Endothelial cell of umbilical vein (primary cell): ENCODE measurements at regions not wholly inside any gene's neighbourhood (a gene's known extent, or its start where the extent isn't known, plus 50 kb on each side); places are given as distances from the start of the nearest gene placed in this dataset.

Source experiments
- BruUV-seq: library from RNA; stranded (reverse); fragments of 400-500 nt; replicated peaks from 2 replicates; lab custom pipeline; 2021; lab: Mats Ljungman, UMichigan
- CTCF ChIA-PET: fragments of 300-600, 350-600 bp; sonication (Branson Sonifier 250); formaldehyde crosslinking; loops from one replicate; lab custom pipeline; 2021; ENCODE audit warnings: antibody characterized with exemption, inconsistent platforms; lab: Charles Lee
- POLR2A ChIA-PET: fragments of 300-600, 350-600 bp; sonication (Branson Sonifier 250); formaldehyde crosslinking; loops from one replicate; lab custom pipeline; 2021; ENCODE audit warnings: antibody characterized with exemption, inconsistent platforms; lab: Charles Lee
- DNase-seq: peaks from one replicate; pipeline ENCODE4 v3.0.0-alpha.2; 2011; ENCODE audit warnings: low read depth, low spot score
- FAIRE-seq: peaks from 2 replicates; lab custom pipeline; 2011; peaks lifted over from hg19 to GRCh38; lab: Jason Lieb, UNC
- H2AFZ ChIP-seq: 2 replicates; pipeline ENCODE4 v1.6.0; 2012; ENCODE audit warnings: low read depth, low read length, control low read depth, inconsistent platforms
- H3K27ac ChIP-seq: 2 replicates; pipeline ENCODE4 v1.5.1; 2011; ENCODE audit warnings: low read depth, mild to moderate bottlenecking, control low read depth, low read length, moderate library complexity; ENCODE audit not compliant: insufficient read depth
- H3K27me3 ChIP-seq, 2 experiments: 2 replicates each; pipeline versions ENCODE4 v1.6.0 to v1.6.1; 2011; ENCODE audit warnings: low read length in 2 of 2, mixed read lengths in 1 of 2; ENCODE audit not compliant: control insufficient read depth in 2 of 2, insufficient read depth in 2 of 2
- H3K36me3 ChIP-seq, 2 experiments: 2 replicates in 1 of 2; 3 replicates in 1 of 2; pipeline ENCODE4 v1.5.1; 2011; ENCODE audit warnings: low read length in 2 of 2, mild to moderate bottlenecking in 1 of 2, moderate library complexity in 1 of 2; ENCODE audit not compliant: control insufficient read depth in 2 of 2, insufficient read depth in 2 of 2; ENCODE audit errors: extremely low read depth in 1 of 2
- H3K4me1 ChIP-seq: 3 replicates; pipeline ENCODE4 v1.5.1; 2011; ENCODE audit warnings: mild to moderate bottlenecking, low read length; ENCODE audit not compliant: control insufficient read depth, insufficient read depth; ENCODE audit errors: extremely low read depth
- H3K4me2 ChIP-seq: 2 replicates; pipeline ENCODE4 v1.6.1; 2011; ENCODE audit warnings: low read length, control low read depth, mixed read lengths; ENCODE audit not compliant: insufficient read depth
- H3K4me3 ChIP-seq, 3 experiments: fragments of 200-600 bp in 1 of 3; sonication (generic), shearing (Covaris generic) in 1 of 3; replicated peaks in 1 of 3; 2 replicates each; pipeline ENCODE4 v1.5.1; 2011 to 2016; ENCODE audit warnings: control low read depth in 3 of 3, low read length in 3 of 3, mild to moderate bottlenecking in 2 of 3, inconsistent platforms in 1 of 3, low read depth in 1 of 3, moderate library complexity in 1 of 3; ENCODE audit not compliant: insufficient read depth in 1 of 3
- H3K79me2 ChIP-seq: 2 replicates; pipeline ENCODE4 v1.6.0; 2012; ENCODE audit warnings: low read length, inconsistent platforms; ENCODE audit not compliant: control insufficient read depth, insufficient read depth
- H3K9ac ChIP-seq: replicated peaks from 2 replicates; pipeline ENCODE3; 2011; ENCODE audit warnings: low read length, control low read depth; ENCODE audit not compliant: insufficient read depth; ENCODE audit errors: extremely low read depth
- H3K9me1 ChIP-seq: replicated peaks from 3 replicates; pipeline ENCODE4 v1.6.0; 2011; ENCODE audit warnings: mild to moderate bottlenecking, low read length; ENCODE audit not compliant: control insufficient read depth, insufficient read depth; ENCODE audit errors: extremely low read depth
- H3K9me3 ChIP-seq: replicated peaks from 2 replicates; pipeline ENCODE4 v1.5.1; 2012; ENCODE audit warnings: low read length, inconsistent platforms; ENCODE audit not compliant: control insufficient read depth, insufficient read depth
- H4K20me1 ChIP-seq: replicated peaks from 2 replicates; pipeline ENCODE3; 2011; ENCODE audit warnings: mild to moderate bottlenecking, low read length; ENCODE audit not compliant: control insufficient read depth, insufficient read depth; ENCODE audit errors: extremely low read depth
- CTCF ChIP-seq, 2 donors: IDR thresholded peaks; 1 replicate in 1 of 2; 2 replicates in 1 of 2; pipeline ENCODE4 v1.5.1; 2011; ENCODE audit warnings: low read length in 2 of 2, mild to moderate bottlenecking in 2 of 2, moderate library complexity in 2 of 2, control low read depth in 1 of 2, inconsistent platforms in 1 of 2, low read depth in 1 of 2; ENCODE audit not compliant: insufficient read depth in 1 of 2; ENCODE audit errors: extremely low read depth in 1 of 2
- FOS ChIP-seq: IDR thresholded peaks from 2 replicates; pipeline ENCODE4 v1.6.1; 2011; ENCODE audit warnings: mild to moderate bottlenecking, low read length, moderate library complexity, borderline replicate concordance; ENCODE audit not compliant: insufficient read depth
- GATA2 ChIP-seq: IDR thresholded peaks from 2 replicates; pipeline ENCODE4 v1.7.0; 2011; ENCODE audit warnings: low read depth, mild to moderate bottlenecking, moderate library complexity, mixed read lengths, low read length; ENCODE audit not compliant: insufficient read length, insufficient read depth
- JUN ChIP-seq: IDR thresholded peaks from 2 replicates; pipeline ENCODE4 v1.6.1; 2011; ENCODE audit warnings: borderline replicate concordance, low read depth; ENCODE audit not compliant: insufficient read length, insufficient read depth
- MAX ChIP-seq: IDR thresholded peaks from 2 replicates; pipeline ENCODE4 v1.6.1; 2011; ENCODE audit not compliant: insufficient read depth, insufficient read length
- MYC ChIP-seq: IDR thresholded peaks from one replicate; pipeline ENCODE4 v1.6.1; 2011; ENCODE audit warnings: mild to moderate bottlenecking, low read depth, low read length
- POLR2A ChIP-seq: IDR thresholded peaks from 2 replicates; pipeline ENCODE4 v1.6.1; 2012; ENCODE audit warnings: low read depth, mild to moderate bottlenecking, control low read depth, low read length
- POLR2AphosphoS5 ChIP-seq: IDR thresholded peaks from 2 replicates; pipeline ENCODE4 v1.6.1; 2012; ENCODE audit warnings: low read depth, mild to moderate bottlenecking, control low read depth, low read length, moderate library complexity; ENCODE audit not compliant: insufficient read depth
- dilution Hi-C: fragments of 300-500 bp; cut with MboI; formaldehyde crosslinking; loops from one replicate; pipeline ENCODE4 v1.15.0; 2019; ENCODE audit warnings: low sequenced_read_pairs; ENCODE audit not compliant: extremely low pct_ligation_motif_present
- intact Hi-C: fragments of 100-400 bp; cut with micrococcal nuclease; formaldehyde crosslinking; loops from one replicate; pipeline ENCODE4 v1.10.0; 2022

GRCh38 chr3:94311651-94312050, 248.8 kb downstream of the NSUN3 start:
- Histone ChIP-seq H2AFZ (no peak overlapping the region), H3K4me1 (no peaks in the 10 kb centered on the region), H3K9me1 (no peaks in the 10 kb centered on the region), H3K27me3 (no peaks in the 10 kb centered on the region), H3K9ac (no peak overlapping the region), H3K27ac (no peak overlapping the region), H3K4me2 (no peak overlapping the region), H3K36me3 (no peaks in the 10 kb centered on the region), H3K9me3 (no peaks in the 10 kb centered on the region), H3K79me2 (no peaks in the 10 kb centered on the region), H4K20me1 (no peaks in the 10 kb centered on the region), H3K4me3 (no peak overlapping the region)
- TF ChIP-seq JUN (no peak), MYC (no peak), GATA2 (no peak), FOS (no peak), POLR2AphosphoS5 (no peak), POLR2A (no peak), MAX (no peak), CTCF (IDR thresholded peaks at IDR 0.05; ENCODE audit: extremely low read depth in 1 of 2, insufficient read depth in 1 of 2, low read depth in 1 of 2, low read length in 2 of 2) (no peak)
- dilution Hi-C loops (no loop called here), intact Hi-C loops (no loop called here)
- no TSS peak for BruUV-seq
- FAIRE-seq: no peak
- POLR2A ChIA-PET: no interaction called here
- CTCF ChIA-PET: no interaction called here
- DNase-seq: no peak
